ENCODE measurements at regions not wholly inside any gene's neighbourhood (a gene's known extent, or its start where the extent isn't known, plus 50 kb on each side); places are given as distances from the start of the nearest gene placed in this dataset.

DNA sequence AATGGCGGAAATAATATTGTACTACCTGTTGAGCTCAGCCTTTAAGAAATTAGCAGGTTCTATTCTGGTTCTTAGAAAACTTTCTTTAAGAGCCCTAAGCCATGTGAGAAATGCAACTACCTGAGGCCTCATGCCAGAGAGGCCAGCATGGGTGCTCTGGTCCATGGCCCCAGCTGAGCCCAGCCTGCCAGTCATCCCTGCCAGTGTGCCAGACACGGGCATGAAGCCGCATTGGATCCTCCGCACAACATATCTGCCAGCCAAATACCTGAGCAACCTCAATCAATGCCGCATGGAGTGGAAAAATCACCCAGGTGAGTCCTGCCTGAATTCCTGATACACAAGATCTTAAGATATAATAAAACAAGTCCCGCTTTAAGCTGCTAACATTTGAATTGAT, 91.8 kb downstream of the C21orf91 start:
- Histone ChIP-seq H3K36me3 (replicated peaks in 1 of 2; ENCODE audit: control insufficient read depth in 1 of 2, insufficient read depth in 2 of 2, low read length in 2 of 2) (no peaks in the 10 kb centered on the region), H3K4me2 (ENCODE audit: low read depth, low read length) (no peak overlapping the region), H3K27me3 (ENCODE audit: control insufficient read depth in 1 of 2, insufficient read depth in 2 of 2, low read length in 2 of 2) (peaks cover 0 to 8% of the 10 kb centered on the region in 2 experiments; a peak in 2 of 5 replicates), H4K20me1 (ENCODE audit: insufficient read depth, low read length) (no peaks in the 10 kb centered on the region), H2AFZ (ENCODE audit: low read length) (no peak overlapping the region), H3K4me3 (replicated peaks in 1 of 3; ENCODE audit: insufficient read depth in 1 of 3, low read depth in 2 of 3, low read length in 3 of 3) (no peak overlapping the region), H3K79me2 (ENCODE audit: insufficient read depth, low read length) (no peaks in the 10 kb centered on the region), H3K9ac (ENCODE audit: insufficient read depth, low read depth, low read length) (no peak overlapping the region), H3K9me3 (ENCODE audit: low read length) (no peaks in the 10 kb centered on the region), H3K4me1 (ENCODE audit: insufficient read depth, low read length) (no peaks in the 10 kb centered on the region), H3K27ac (ENCODE audit: extremely low read length, insufficient read depth, low read length) (no peak overlapping the region)
- ChIA-PET POLR2A (no interaction called here), CTCF (ENCODE audit: low intra/inter-chr PET ratio, low total read pairs) (no interaction called here)
- in situ Hi-C loops (cut with HindIII; ENCODE audit: extremely low pct_ligation_motif_present, low pct_unique_long_range_greater_than_20kb) (no loop called here), intact Hi-C loops (cut with micrococcal nuclease; ENCODE audit: unreplicated experiment) (no loop called here)
- DNase-seq (ENCODE audit: low spot score) (no peak), FAIRE-seq (no peak), ATAC-seq (no peak)
- no TSS peak for BruUV-seq (replicated peaks)
- WGBS (ENCODE audit: low lambda C conversion rate), result 14% methylated on average over 6 of the region's 6 CpGs
- TF ChIP-seq, protein P1, sequence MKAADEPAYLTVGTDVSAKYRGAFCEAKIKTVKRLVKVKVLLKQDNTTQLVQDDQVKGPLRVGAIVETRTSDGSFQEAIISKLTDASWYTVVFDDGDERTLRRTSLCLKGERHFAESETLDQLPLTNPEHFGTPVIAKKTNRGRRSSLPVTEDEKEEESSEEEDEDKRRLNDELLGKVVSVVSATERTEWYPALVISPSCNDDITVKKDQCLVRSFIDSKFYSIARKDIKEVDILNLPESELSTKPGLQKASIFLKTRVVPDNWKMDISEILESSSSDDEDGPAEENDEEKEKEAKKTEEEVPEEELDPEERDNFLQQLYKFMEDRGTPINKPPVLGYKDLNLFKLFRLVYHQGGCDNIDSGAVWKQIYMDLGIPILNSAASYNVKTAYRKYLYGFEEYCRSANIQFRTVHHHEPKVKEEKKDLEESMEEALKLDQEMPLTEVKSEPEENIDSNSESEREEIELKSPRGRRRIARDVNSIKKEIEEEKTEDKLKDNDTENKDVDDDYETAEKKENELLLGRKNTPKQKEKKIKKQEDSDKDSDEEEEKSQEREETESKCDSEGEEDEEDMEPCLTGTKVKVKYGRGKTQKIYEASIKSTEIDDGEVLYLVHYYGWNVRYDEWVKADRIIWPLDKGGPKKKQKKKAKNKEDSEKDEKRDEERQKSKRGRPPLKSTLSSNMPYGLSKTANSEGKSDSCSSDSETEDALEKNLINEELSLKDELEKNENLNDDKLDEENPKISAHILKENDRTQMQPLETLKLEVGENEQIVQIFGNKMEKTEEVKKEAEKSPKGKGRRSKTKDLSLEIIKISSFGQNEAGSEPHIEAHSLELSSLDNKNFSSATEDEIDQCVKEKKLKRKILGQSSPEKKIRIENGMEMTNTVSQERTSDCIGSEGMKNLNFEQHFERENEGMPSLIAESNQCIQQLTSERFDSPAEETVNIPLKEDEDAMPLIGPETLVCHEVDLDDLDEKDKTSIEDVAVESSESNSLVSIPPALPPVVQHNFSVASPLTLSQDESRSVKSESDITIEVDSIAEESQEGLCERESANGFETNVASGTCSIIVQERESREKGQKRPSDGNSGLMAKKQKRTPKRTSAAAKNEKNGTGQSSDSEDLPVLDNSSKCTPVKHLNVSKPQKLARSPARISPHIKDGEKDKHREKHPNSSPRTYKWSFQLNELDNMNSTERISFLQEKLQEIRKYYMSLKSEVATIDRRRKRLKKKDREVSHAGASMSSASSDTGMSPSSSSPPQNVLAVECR (CRISPR knock-in tag; IDR thresholded peaks at IDR 0.05; ENCODE audit: borderline replicate concordance), result no peak
- TF ChIP-seq ZNF713 (CRISPR knock-in tag; IDR thresholded peaks at IDR 0.05) (no peak), HNRNPK (IDR thresholded peaks at IDR 0.05; ENCODE audit: low read depth, low read length, poor library complexity, severe bottlenecking) (no peak), ZNF143 (CRISPR knock-in tag; IDR thresholded peaks at IDR 0.05) (no peak), PAWR (CRISPR knock-in tag; IDR thresholded peaks at IDR 0.05; ENCODE audit: borderline replicate concordance) (no peak), ZNF564 (CRISPR knock-in tag; IDR thresholded peaks at IDR 0.05) (no peak), NCOR1 (IDR thresholded peaks at IDR 0.05; ENCODE audit: borderline replicate concordance, low read length) (no peak), ADNP (CRISPR knock-in tag; IDR thresholded peaks at IDR 0.05) (no peak)
- TF ChIP-seq, protein P2, sequence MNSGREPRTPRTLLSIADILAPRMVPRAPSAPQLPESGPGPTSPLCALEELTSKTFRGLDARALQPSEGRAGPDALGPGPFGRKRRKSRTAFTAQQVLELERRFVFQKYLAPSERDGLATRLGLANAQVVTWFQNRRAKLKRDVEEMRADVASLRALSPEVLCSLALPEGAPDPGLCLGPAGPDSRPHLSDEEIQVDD (CRISPR knock-in tag; IDR thresholded peaks at IDR 0.05; ENCODE audit: borderline replicate concordance), result no peak
- TF ChIP-seq, protein P3, sequence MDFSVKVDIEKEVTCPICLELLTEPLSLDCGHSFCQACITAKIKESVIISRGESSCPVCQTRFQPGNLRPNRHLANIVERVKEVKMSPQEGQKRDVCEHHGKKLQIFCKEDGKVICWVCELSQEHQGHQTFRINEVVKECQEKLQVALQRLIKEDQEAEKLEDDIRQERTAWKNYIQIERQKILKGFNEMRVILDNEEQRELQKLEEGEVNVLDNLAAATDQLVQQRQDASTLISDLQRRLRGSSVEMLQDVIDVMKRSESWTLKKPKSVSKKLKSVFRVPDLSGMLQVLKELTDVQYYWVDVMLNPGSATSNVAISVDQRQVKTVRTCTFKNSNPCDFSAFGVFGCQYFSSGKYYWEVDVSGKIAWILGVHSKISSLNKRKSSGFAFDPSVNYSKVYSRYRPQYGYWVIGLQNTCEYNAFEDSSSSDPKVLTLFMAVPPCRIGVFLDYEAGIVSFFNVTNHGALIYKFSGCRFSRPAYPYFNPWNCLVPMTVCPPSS (IDR thresholded peaks at IDR 0.05), result no peak
- TF ChIP-seq, protein P4, sequence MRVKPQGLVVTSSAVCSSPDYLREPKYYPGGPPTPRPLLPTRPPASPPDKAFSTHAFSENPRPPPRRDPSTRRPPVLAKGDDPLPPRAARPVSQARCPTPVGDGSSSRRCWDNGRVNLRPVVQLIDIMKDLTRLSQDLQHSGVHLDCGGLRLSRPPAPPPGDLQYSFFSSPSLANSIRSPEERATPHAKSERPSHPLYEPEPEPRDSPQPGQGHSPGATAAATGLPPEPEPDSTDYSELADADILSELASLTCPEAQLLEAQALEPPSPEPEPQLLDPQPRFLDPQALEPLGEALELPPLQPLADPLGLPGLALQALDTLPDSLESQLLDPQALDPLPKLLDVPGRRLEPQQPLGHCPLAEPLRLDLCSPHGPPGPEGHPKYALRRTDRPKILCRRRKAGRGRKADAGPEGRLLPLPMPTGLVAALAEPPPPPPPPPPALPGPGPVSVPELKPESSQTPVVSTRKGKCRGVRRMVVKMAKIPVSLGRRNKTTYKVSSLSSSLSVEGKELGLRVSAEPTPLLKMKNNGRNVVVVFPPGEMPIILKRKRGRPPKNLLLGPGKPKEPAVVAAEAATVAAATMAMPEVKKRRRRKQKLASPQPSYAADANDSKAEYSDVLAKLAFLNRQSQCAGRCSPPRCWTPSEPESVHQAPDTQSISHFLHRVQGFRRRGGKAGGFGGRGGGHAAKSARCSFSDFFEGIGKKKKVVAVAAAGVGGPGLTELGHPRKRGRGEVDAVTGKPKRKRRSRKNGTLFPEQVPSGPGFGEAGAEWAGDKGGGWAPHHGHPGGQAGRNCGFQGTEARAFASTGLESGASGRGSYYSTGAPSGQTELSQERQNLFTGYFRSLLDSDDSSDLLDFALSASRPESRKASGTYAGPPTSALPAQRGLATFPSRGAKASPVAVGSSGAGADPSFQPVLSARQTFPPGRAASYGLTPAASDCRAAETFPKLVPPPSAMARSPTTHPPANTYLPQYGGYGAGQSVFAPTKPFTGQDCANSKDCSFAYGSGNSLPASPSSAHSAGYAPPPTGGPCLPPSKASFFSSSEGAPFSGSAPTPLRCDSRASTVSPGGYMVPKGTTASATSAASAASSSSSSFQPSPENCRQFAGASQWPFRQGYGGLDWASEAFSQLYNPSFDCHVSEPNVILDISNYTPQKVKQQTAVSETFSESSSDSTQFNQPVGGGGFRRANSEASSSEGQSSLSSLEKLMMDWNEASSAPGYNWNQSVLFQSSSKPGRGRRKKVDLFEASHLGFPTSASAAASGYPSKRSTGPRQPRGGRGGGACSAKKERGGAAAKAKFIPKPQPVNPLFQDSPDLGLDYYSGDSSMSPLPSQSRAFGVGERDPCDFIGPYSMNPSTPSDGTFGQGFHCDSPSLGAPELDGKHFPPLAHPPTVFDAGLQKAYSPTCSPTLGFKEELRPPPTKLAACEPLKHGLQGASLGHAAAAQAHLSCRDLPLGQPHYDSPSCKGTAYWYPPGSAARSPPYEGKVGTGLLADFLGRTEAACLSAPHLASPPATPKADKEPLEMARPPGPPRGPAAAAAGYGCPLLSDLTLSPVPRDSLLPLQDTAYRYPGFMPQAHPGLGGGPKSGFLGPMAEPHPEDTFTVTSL (CRISPR knock-in tag; IDR thresholded peaks at IDR 0.05; ENCODE audit: borderline replicate concordance), result no peak
